ENCODE measurements at regions not wholly inside any gene's neighbourhood (a gene's known extent, or its start where the extent isn't known, plus 50 kb on each side); places are given as distances from the start of the nearest gene placed in this dataset.

- no peak for TF ChIP-seq CTCF (IDR thresholded peaks at IDR 0.05)
- no peak for TF ChIP-seq POLR2A (IDR thresholded peaks at IDR 0.05)
These were observed 588.6 kb upstream of the MEF2C start for GRCh38 chr5:89471541-89471940.
